PFSK-1 (cell line): ENCODE measurements at regions not wholly inside any gene's neighbourhood (a gene's known extent, or its start where the extent isn't known, plus 50 kb on each side); places are given as distances from the start of the nearest gene placed in this dataset.

ENCODE experiments used
- FOXP2 ChIP-seq: optimal IDR thresholded peaks from 2 replicates; pipeline ENCODE3; 2011; ENCODE audit warnings: borderline replicate concordance, control low read depth, inconsistent platforms; ENCODE audit not compliant: insufficient read depth; ENCODE audit errors: extremely low read length, extremely low read depth
- POLR2AphosphoS5 ChIP-seq: IDR thresholded peaks from 2 replicates; pipeline ENCODE4 v1.6.1; 2012; ENCODE audit warnings: low read depth, mild to moderate bottlenecking, control low read depth, low read length, moderate library complexity
- REST ChIP-seq, 2 experiments: IDR thresholded peaks; 2 replicates each; pipeline versions ENCODE4 v1.6.1 to v1.8.0; 2011 to 2012; ENCODE audit warnings: low read depth in 2 of 2, low read length in 2 of 2, control low read depth in 1 of 2, inconsistent platforms in 1 of 2, mild to moderate bottlenecking in 1 of 2, moderate library complexity in 1 of 2; ENCODE audit not compliant: insufficient read depth in 1 of 2
- SIN3A ChIP-seq: IDR thresholded peaks from 2 replicates; pipeline ENCODE4 v1.6.1; 2012; ENCODE audit warnings: mild to moderate bottlenecking, low read length, moderate library complexity, borderline replicate concordance; ENCODE audit not compliant: insufficient read depth
- TAF1 ChIP-seq: IDR thresholded peaks from 2 replicates; pipeline ENCODE4 v1.6.1; 2012; ENCODE audit warnings: low read length, control low read depth, borderline replicate concordance; ENCODE audit not compliant: insufficient read depth

GRCh38 chr4:126784966-126785580 lies 847.7 kb upstream of the INTU start:
- TF ChIP-seq REST (IDR thresholded peaks at IDR 0.05; ENCODE audit: insufficient read depth in 1 of 2, low read depth in 2 of 2, low read length in 2 of 2) = no peak
- TF ChIP-seq FOXP2 = no peak
- TF ChIP-seq TAF1 = no peak
- TF ChIP-seq POLR2AphosphoS5 = no peak
- no peak for TF ChIP-seq SIN3A

GRCh38 chr4:126790633-126791032 lies 842.1 kb upstream of the INTU start:
- TF ChIP-seq TAF1 (no peak), FOXP2 (no peak), REST (IDR thresholded peaks at IDR 0.05; ENCODE audit: insufficient read depth in 1 of 2, low read depth in 2 of 2, low read length in 2 of 2) (no peak), SIN3A (no peak), POLR2AphosphoS5 (no peak)

- no peak for TF ChIP-seq REST (IDR thresholded peaks at IDR 0.05; ENCODE audit: insufficient read depth in 1 of 2, low read depth in 2 of 2, low read length in 2 of 2)
- TF ChIP-seq POLR2AphosphoS5 = no peak
- no peak for TF ChIP-seq TAF1
- no peak for TF ChIP-seq FOXP2
- no peak for TF ChIP-seq SIN3A
These were observed 838.4 kb upstream of the INTU start for GRCh38 chr4:126794363-126794762.

GRCh38 chr4:126798214-126798613 lies 834.5 kb upstream of the INTU start:
- TF ChIP-seq FOXP2 = no peak
- TF ChIP-seq REST (IDR thresholded peaks at IDR 0.05; ENCODE audit: insufficient read depth in 1 of 2, low read depth in 2 of 2, low read length in 2 of 2) = no peak
- no peak for TF ChIP-seq POLR2AphosphoS5
- no peak for TF ChIP-seq TAF1
- no peak for TF ChIP-seq SIN3A
